ENCODE measurements at regions not wholly inside any gene's neighbourhood (a gene's known extent, or its start where the extent isn't known, plus 50 kb on each side); places are given as distances from the start of the nearest gene placed in this dataset.

GRCh38 chrX:16518131-16518530 is 131.8 kb upstream of the S100G start:
- Mint-ChIP-seq H3K9me3 (ENCODE audit: low read depth, unreplicated experiment) (no peaks in the 10 kb centered on the region), H3K27ac (ENCODE audit: unreplicated experiment) (no peak overlapping the region), H3K27me3 (ENCODE audit: unreplicated experiment) (no peaks in the 10 kb centered on the region), H3K36me3 (ENCODE audit: insufficient read depth, unreplicated experiment) (no peaks in the 10 kb centered on the region), H3K4me3 (ENCODE audit: low read depth, unreplicated experiment) (no peak overlapping the region), H3K4me1 (ENCODE audit: low read depth, unreplicated experiment) (no peaks in the 10 kb centered on the region)
- CTCF ChIA-PET = no interaction called here
- no TSS peak for BruUV-seq (replicated peaks)
- DNase-seq = no peak
- TF ChIP-seq CTCF (IDR thresholded peaks at IDR 0.05; ENCODE audit: unreplicated experiment) = no peak
- intact Hi-C loops (cut with micrococcal nuclease; ENCODE audit: unreplicated experiment) = no loop called here

GRCh38 chrX:16524316-16524715 is 125.6 kb upstream of the S100G start:
- Mint-ChIP-seq H3K27ac (ENCODE audit: unreplicated experiment) (no peak overlapping the region), H3K4me1 (ENCODE audit: low read depth, unreplicated experiment) (no peaks in the 10 kb centered on the region), H3K36me3 (ENCODE audit: insufficient read depth, unreplicated experiment) (no peaks in the 10 kb centered on the region), H3K9me3 (ENCODE audit: low read depth, unreplicated experiment) (no peaks in the 10 kb centered on the region), H3K4me3 (ENCODE audit: low read depth, unreplicated experiment) (no peak overlapping the region), H3K27me3 (ENCODE audit: unreplicated experiment) (no peaks in the 10 kb centered on the region)
- intact Hi-C loops (cut with micrococcal nuclease; ENCODE audit: unreplicated experiment) = no loop called here
- no TSS peak for BruUV-seq (replicated peaks)
- no peak for TF ChIP-seq CTCF (IDR thresholded peaks at IDR 0.05; ENCODE audit: unreplicated experiment)
- CTCF ChIA-PET = no interaction called here
- no peak for DNase-seq

- intact Hi-C loops (cut with micrococcal nuclease; ENCODE audit: unreplicated experiment) = no loop called here
- no peak overlapping the region for H3K4me3 Mint-ChIP-seq (ENCODE audit: low read depth, unreplicated experiment)
- no peak overlapping the region for H3K27ac Mint-ChIP-seq (ENCODE audit: unreplicated experiment)
- CTCF ChIA-PET = no interaction called here
- H3K9me3 Mint-ChIP-seq (ENCODE audit: low read depth, unreplicated experiment) = no peaks in the 10 kb centered on the region
- no TSS peak for BruUV-seq (replicated peaks)
- DNase-seq = no peak
- no peaks in the 10 kb centered on the region for H3K36me3 Mint-ChIP-seq (ENCODE audit: insufficient read depth, unreplicated experiment)
- no peaks in the 10 kb centered on the region for H3K27me3 Mint-ChIP-seq (ENCODE audit: unreplicated experiment)
- no peak for TF ChIP-seq CTCF (IDR thresholded peaks at IDR 0.05; ENCODE audit: unreplicated experiment)
- H3K4me1 Mint-ChIP-seq (ENCODE audit: low read depth, unreplicated experiment) = no peaks in the 10 kb centered on the region
Measured at GRCh38 chrX:16526003-16526402, 124.0 kb upstream of the S100G start.

- no peak for DNase-seq
- H3K4me1 Mint-ChIP-seq (ENCODE audit: low read depth, unreplicated experiment) = no peaks in the 10 kb centered on the region
- no peak for TF ChIP-seq CTCF (IDR thresholded peaks at IDR 0.05; ENCODE audit: unreplicated experiment)
- H3K36me3 Mint-ChIP-seq (ENCODE audit: insufficient read depth, unreplicated experiment) = no peaks in the 10 kb centered on the region
- H3K4me3 Mint-ChIP-seq (ENCODE audit: low read depth, unreplicated experiment) = no peak overlapping the region
- H3K27me3 Mint-ChIP-seq (ENCODE audit: unreplicated experiment) = no peaks in the 10 kb centered on the region
- H3K9me3 Mint-ChIP-seq (ENCODE audit: low read depth, unreplicated experiment) = no peaks in the 10 kb centered on the region
- no TSS peak for BruUV-seq (replicated peaks)
- no peak overlapping the region for H3K27ac Mint-ChIP-seq (ENCODE audit: unreplicated experiment)
- intact Hi-C loops (cut with micrococcal nuclease; ENCODE audit: unreplicated experiment) = no loop called here
- CTCF ChIA-PET = no interaction called here
Measured at GRCh38 chrX:16528620-16529019, 121.3 kb upstream of the S100G start.

All from Calu3 (cell line).